ENCODE measurements at regions not wholly inside any gene's neighbourhood (a gene's known extent, or its start where the extent isn't known, plus 50 kb on each side); places are given as distances from the start of the nearest gene placed in this dataset.

DNA sequence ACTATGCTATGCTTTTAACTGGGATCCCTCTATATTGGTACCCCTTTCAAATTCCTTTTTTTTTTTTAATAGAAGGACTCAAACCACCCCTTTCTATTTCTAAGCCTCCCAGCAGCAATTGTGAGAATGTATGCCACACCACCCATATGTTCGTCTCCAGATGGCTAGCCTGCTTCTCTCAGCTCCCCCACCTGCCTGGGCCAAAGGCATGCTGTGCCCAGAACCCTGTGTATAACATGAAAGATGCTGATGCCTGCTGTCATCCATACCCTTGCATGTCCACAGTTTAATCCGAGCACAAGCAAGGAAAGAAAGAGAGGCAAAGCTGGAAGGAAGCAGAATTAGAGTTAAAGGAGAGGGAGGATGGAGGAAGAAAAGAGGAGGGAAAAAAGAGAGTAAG, 159.5 kb upstream of the CNTN6 start:
- H3K27ac ChIP-seq, result no peak overlapping the region
- WGBS, 2 donors, result 54 to 57% methylated on average over 2 of the region's 2 CpGs
- no peak for ATAC-seq
- TF ChIP-seq, protein P1, sequence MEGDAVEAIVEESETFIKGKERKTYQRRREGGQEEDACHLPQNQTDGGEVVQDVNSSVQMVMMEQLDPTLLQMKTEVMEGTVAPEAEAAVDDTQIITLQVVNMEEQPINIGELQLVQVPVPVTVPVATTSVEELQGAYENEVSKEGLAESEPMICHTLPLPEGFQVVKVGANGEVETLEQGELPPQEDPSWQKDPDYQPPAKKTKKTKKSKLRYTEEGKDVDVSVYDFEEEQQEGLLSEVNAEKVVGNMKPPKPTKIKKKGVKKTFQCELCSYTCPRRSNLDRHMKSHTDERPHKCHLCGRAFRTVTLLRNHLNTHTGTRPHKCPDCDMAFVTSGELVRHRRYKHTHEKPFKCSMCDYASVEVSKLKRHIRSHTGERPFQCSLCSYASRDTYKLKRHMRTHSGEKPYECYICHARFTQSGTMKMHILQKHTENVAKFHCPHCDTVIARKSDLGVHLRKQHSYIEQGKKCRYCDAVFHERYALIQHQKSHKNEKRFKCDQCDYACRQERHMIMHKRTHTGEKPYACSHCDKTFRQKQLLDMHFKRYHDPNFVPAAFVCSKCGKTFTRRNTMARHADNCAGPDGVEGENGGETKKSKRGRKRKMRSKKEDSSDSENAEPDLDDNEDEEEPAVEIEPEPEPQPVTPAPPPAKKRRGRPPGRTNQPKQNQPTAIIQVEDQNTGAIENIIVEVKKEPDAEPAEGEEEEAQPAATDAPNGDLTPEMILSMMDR (IDR thresholded peaks at IDR 0.05), result no peak
- no peaks in the 10 kb centered on the region for H3K36me3 ChIP-seq
- H3K4me1 ChIP-seq, result no peaks in the 10 kb centered on the region
- intact Hi-C loops (cut with DNase I), result no loop called here
- DNase-seq, result no peak
- H3K9me3 ChIP-seq, result peaks cover 0 to 14% (median 0%) of the 10 kb centered on the region in 11 donors
- no peaks in the 10 kb centered on the region for H3K27me3 ChIP-seq
- no peak overlapping the region for H3K4me3 ChIP-seq

- TF ChIP-seq, protein P1 (IDR thresholded peaks at IDR 0.05), result no peak
- DNase-seq (no peak), ATAC-seq (no peak)
- intact Hi-C loops (cut with DNase I), result no loop called here
- H3K4me3 ChIP-seq, result no peak overlapping the region
- H3K36me3 ChIP-seq, result no peaks in the 10 kb centered on the region
- H3K27me3 ChIP-seq, result no peaks in the 10 kb centered on the region
- H3K4me1 ChIP-seq, result no peaks in the 10 kb centered on the region
- no peak overlapping the region for H3K27ac ChIP-seq
- WGBS, 2 donors, result 77 to 80% methylated on average over 1 of the region's 1 CpG
- peaks cover 0 to 25% (median 0%) of the 10 kb centered on the region in 11 donors for H3K9me3 ChIP-seq
Measured at GRCh38 chr3:944786-945185, 148.0 kb upstream of the CNTN6 start.

DNA sequence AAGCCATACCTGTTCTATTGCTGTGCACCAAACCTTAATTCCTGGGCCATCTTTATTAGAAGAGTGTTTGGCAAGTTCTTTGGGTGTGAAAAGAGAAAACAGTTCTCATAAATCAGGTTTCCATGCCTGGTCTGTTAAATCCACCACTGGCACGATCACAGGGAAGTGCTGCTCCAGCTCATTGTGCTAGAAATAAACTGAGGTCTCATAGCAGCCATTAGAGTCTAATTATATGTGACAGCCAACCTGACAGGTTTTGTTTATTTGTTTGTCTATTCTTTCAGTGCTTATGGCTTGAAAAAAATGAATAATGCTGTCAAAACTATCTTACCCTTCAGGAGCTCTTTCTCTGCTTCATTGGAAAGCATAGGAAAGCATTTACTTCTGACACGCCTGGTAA, 147.1 kb upstream of the CNTN6 start:
- intact Hi-C loops (cut with DNase I), result no loop called here
- 46 to 77% methylated on average over 2 of the region's 2 CpGs for WGBS, 2 donors
- H3K4me1 ChIP-seq, result no peaks in the 10 kb centered on the region

DNA sequence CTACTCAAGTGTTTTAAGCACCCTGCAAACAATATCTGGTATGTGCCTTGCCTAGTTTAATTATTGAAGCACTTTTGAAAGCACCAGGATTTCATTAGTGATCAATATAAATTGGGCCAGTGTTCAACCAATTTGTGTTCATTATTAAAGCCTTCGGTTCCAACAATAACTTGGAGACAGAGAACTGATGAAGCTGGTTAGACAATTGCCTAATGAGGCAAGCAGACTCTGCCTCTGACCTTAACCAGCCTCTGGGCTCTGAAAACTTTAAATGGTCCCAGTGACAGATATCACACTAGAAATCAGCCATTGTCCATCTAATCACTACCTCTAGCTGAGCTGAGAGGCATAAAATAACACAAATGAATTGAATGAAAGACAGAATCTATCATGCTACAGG, 139.9 kb upstream of the CNTN6 start:
- intact Hi-C loops (cut with DNase I), result no loop called here
- no peak for ATAC-seq
- H3K4me3 ChIP-seq, result no peak overlapping the region
- 80 to 86% methylated on average over 1 of the region's 1 CpG for WGBS, 2 donors
- DNase-seq, result no peak
- no peaks in the 10 kb centered on the region for H3K36me3 ChIP-seq
- peaks cover 0 to 14% (median 0%) of the 10 kb centered on the region in 11 donors for H3K9me3 ChIP-seq
- TF ChIP-seq, protein P1 (IDR thresholded peaks at IDR 0.05), result no peak
- no peaks in the 10 kb centered on the region for H3K4me1 ChIP-seq
- H3K27ac ChIP-seq, result no peak overlapping the region
- H3K27me3 ChIP-seq, result no peaks in the 10 kb centered on the region

More for the DNA sequence above, 147.1 kb upstream of the CNTN6 start:
- ATAC-seq, result no peak
- H3K27me3 ChIP-seq, result no peaks in the 10 kb centered on the region
- no peak overlapping the region for H3K4me3 ChIP-seq
- TF ChIP-seq, protein P1 (IDR thresholded peaks at IDR 0.05), result no peak
- peaks cover 0 to 19% (median 0%) of the 10 kb centered on the region in 11 donors for H3K9me3 ChIP-seq
- DNase-seq, result no peak
- H3K27ac ChIP-seq, result no peak overlapping the region
- H3K36me3 ChIP-seq, result no peaks in the 10 kb centered on the region
